Gastrocnemius medialis (tissue), 4 donors: ENCODE measurements at regions not wholly inside any gene's neighbourhood (a gene's known extent, or its start where the extent isn't known, plus 50 kb on each side); places are given as distances from the start of the nearest gene placed in this dataset.

Experiments used
- ATAC-seq, 2 donors: fragments of 150-250 bp; one replicate each; pipeline ENCODE4 v1.9.1; 2016
- DNase-seq, 2 donors: peaks; one replicate each; pipeline ENCODE4 v3.0.0-alpha.2; 2019
- H3K27ac ChIP-seq, 4 donors: fragments of 200-600 bp; sonication (generic); 1 replicate in 1 of 4; 2 replicates in 3 of 4; pipeline ENCODE4 v1.5.1; 2016 to 2018; ENCODE audit warnings: mild to moderate bottlenecking in 2 of 4, moderate library complexity in 1 of 4
- H3K27me3 ChIP-seq, 3 donors: fragments of 200-600 bp; sonication (generic) in 2 of 3; 1 replicate in 1 of 3; 2 replicates in 2 of 3; pipeline versions ENCODE4 v1.5.1 to v1.6.0; 2016 to 2019; ENCODE audit warnings: mild to moderate bottlenecking in 1 of 3, moderate library complexity in 1 of 3
- H3K36me3 ChIP-seq, 2 donors: fragments of 200-600 bp; sonication (generic) in 1 of 2; one replicate each; pipeline ENCODE4 v1.5.1; 2017 to 2018
- H3K4me1 ChIP-seq, 2 donors: fragments of 200-600 bp; sonication (generic) in 1 of 2; one replicate each; pipeline ENCODE4 v1.5.1; 2016 to 2017; ENCODE audit warnings: mild to moderate bottlenecking in 2 of 2
- H3K4me3 ChIP-seq, 4 donors: fragments of 200-600 bp; sonication (generic) in 3 of 4; 1 replicate in 1 of 4; 2 replicates in 3 of 4; pipeline ENCODE4 v1.5.1; 2016 to 2019; ENCODE audit warnings: mild to moderate bottlenecking in 2 of 4
- H3K9me3 ChIP-seq, 3 donors: fragments of 200-600 bp; sonication (generic) in 2 of 3; 1 replicate in 1 of 3; 2 replicates in 2 of 3; pipeline ENCODE4 v1.5.1; 2016 to 2019
- POLR2A ChIP-seq, 2 donors: fragments of 450-650 bp; IDR thresholded peaks; one replicate each; pipeline ENCODE4 v1.6.1; 2017; ENCODE audit warnings: antibody characterized with exemption in 2 of 2, mild to moderate bottlenecking in 2 of 2, moderate library complexity in 2 of 2
- in situ Hi-C, 4 donors: fragments of 200-750 bp; cut with MboI; loops; one replicate each; pipeline versions ENCODE4 v1.15.0 to v1.8.0; 2017; ENCODE audit warnings: low sequenced_read_pairs in 4 of 4
- intact Hi-C: fragments of 100-400 bp; cut with DNase I; formaldehyde crosslinking; loops from one replicate; pipeline ENCODE4 v1.15.1; 2023; ENCODE audit warnings: low total_unique reads
- TF ChIP-seq, protein P1 (sequence below), 5 experiments: fragments of 450-650 bp in 3 of 5; fragments of 200-600 bp in 2 of 5; sonication (generic) in 2 of 5; IDR thresholded peaks in 4 of 5; conservative IDR thresholded peaks in 1 of 5; 1 replicate in 4 of 5; 2 replicates in 1 of 5; pipeline ENCODE4 v1.5.1; 2016 to 2019; ENCODE audit warnings: antibody characterized with exemption in 5 of 5, mild to moderate bottlenecking in 3 of 5, moderate library complexity in 3 of 5

DNA sequence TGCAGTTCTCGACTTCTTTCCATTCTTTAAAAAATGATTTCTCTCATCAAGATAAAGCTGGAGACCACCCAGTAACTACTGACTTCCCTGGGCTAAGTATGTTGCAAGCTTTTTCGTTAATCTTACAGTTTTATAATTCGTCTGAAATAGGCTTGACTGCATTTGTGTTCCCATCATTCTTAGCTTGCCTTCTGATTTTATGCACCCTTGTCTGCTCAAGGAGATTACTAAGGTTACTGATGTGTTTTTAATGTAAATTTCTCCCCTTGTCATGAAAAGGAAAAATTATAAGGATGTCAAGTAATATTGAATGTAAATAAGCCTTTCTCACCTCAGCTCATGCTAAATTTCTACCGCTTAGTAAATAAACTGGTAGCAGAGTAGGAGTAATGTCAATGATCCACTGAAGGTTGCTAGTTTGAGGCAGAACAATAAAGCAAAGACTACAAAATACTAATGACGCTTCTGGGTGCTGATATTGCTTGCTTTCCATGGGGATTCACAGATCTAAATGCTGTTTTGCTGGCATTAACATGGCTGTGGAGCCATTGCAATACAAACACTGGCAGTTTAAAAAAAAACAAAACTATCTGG is 91.9 kb upstream of the CDH20 start:
- H3K27me3 ChIP-seq = no peaks in the 10 kb centered on the region
- in situ Hi-C loops = no loop called here
- H3K4me3 ChIP-seq = no peak overlapping the region
- H3K27ac ChIP-seq = no peak overlapping the region
- no peaks in the 10 kb centered on the region for H3K9me3 ChIP-seq
- no peaks in the 10 kb centered on the region for H3K36me3 ChIP-seq
- TF ChIP-seq POLR2A (IDR thresholded peaks at IDR 0.05) = no peak
- TF ChIP-seq, protein P1, sequence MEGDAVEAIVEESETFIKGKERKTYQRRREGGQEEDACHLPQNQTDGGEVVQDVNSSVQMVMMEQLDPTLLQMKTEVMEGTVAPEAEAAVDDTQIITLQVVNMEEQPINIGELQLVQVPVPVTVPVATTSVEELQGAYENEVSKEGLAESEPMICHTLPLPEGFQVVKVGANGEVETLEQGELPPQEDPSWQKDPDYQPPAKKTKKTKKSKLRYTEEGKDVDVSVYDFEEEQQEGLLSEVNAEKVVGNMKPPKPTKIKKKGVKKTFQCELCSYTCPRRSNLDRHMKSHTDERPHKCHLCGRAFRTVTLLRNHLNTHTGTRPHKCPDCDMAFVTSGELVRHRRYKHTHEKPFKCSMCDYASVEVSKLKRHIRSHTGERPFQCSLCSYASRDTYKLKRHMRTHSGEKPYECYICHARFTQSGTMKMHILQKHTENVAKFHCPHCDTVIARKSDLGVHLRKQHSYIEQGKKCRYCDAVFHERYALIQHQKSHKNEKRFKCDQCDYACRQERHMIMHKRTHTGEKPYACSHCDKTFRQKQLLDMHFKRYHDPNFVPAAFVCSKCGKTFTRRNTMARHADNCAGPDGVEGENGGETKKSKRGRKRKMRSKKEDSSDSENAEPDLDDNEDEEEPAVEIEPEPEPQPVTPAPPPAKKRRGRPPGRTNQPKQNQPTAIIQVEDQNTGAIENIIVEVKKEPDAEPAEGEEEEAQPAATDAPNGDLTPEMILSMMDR (IDR thresholded peaks at IDR 0.05 in 4 of 5, conservative IDR thresholded peaks at IDR 0.05 in 1 of 5) = no peak
- DNase-seq (no peak), ATAC-seq (no peak)
- no peaks in the 10 kb centered on the region for H3K4me1 ChIP-seq
- intact Hi-C loops = no loop called here

DNA sequence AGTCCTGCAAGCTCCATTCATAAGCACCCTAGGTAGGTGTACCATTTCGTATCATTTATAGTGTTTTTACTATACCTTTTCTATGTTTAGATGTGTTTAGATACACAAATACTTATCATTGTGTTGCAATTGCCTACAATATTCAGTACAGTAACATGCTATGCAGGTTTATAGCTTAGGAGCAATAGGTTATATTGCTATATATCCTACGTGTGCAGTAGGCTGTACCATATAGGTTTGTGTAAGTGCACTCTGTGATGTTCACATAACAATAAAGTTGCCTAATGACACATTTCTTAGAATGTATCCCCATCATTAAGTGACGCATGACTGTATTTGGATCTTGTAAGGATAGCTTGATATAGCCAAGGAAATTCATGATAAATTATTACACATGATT is 88.6 kb upstream of the CDH20 start:
- DNase-seq = no peak
- Histone ChIP-seq H3K4me3 (no peak overlapping the region), H3K27ac (no peak overlapping the region), H3K9me3 (no peaks in the 10 kb centered on the region), H3K27me3 (no peaks in the 10 kb centered on the region), H3K36me3 (no peaks in the 10 kb centered on the region), H3K4me1 (no peaks in the 10 kb centered on the region)
- no peak for ATAC-seq
- in situ Hi-C loops = no loop called here
- intact Hi-C loops = no loop called here
- no peak for TF ChIP-seq POLR2A (IDR thresholded peaks at IDR 0.05)
- TF ChIP-seq, protein P1 (IDR thresholded peaks at IDR 0.05 in 4 of 5, conservative IDR thresholded peaks at IDR 0.05 in 1 of 5) = no peak

- DNase-seq = no peak
- H3K36me3 ChIP-seq = no peaks in the 10 kb centered on the region
- no peaks in the 10 kb centered on the region for H3K9me3 ChIP-seq
- no peak for ATAC-seq
- in situ Hi-C loops (no loop called here), intact Hi-C loops (no loop called here)
- no peak overlapping the region for H3K27ac ChIP-seq
- H3K27me3 ChIP-seq = no peaks in the 10 kb centered on the region
- no peaks in the 10 kb centered on the region for H3K4me1 ChIP-seq
- no peak overlapping the region for H3K4me3 ChIP-seq
- no peak for TF ChIP-seq POLR2A (IDR thresholded peaks at IDR 0.05)
- TF ChIP-seq, protein P1 (IDR thresholded peaks at IDR 0.05 in 4 of 5, conservative IDR thresholded peaks at IDR 0.05 in 1 of 5) = no peak
Observed at GRCh38 chr18:61245276-61245675, 88.0 kb upstream of the CDH20 start.

DNA sequence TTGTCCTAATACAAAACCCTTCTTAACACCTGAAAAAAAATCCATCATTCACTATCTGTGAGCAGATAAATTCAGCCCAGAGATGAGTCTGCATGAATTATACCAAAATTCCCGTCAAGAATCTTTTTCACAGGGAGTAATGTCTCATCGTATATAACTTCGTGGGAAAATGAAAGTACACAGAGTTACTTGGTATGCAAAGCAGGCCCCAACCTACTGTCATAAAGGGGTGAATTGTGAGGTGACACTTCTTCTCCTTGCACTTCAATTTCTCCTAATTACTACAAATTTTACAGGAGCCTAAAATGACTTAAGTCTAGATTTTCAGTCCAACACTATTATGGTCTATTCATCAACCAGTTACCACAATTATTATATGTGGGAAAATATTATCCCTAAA is 84.6 kb upstream of the CDH20 start:
- H3K27ac ChIP-seq = no peak overlapping the region
- no peak for DNase-seq
- H3K9me3 ChIP-seq = no peaks in the 10 kb centered on the region
- H3K27me3 ChIP-seq = no peaks in the 10 kb centered on the region
- TF ChIP-seq POLR2A (IDR thresholded peaks at IDR 0.05) = no peak
- TF ChIP-seq, protein P1 (IDR thresholded peaks at IDR 0.05 in 4 of 5, conservative IDR thresholded peaks at IDR 0.05 in 1 of 5) = no peak
- no peaks in the 10 kb centered on the region for H3K4me1 ChIP-seq
- intact Hi-C loops (no loop called here), in situ Hi-C loops (no loop called here)
- no peak for ATAC-seq
- no peaks in the 10 kb centered on the region for H3K36me3 ChIP-seq
- no peak overlapping the region for H3K4me3 ChIP-seq

GRCh38 chr18:61256291-61256690 is 76.9 kb upstream of the CDH20 start:
- Histone ChIP-seq H3K27ac (no peak overlapping the region), H3K9me3 (no peaks in the 10 kb centered on the region), H3K36me3 (no peaks in the 10 kb centered on the region), H3K4me1 (no peaks in the 10 kb centered on the region), H3K4me3 (no peak overlapping the region), H3K27me3 (no peaks in the 10 kb centered on the region)
- intact Hi-C loops (no loop called here), in situ Hi-C loops (no loop called here)
- no peak for TF ChIP-seq POLR2A (IDR thresholded peaks at IDR 0.05)
- TF ChIP-seq, protein P1 (IDR thresholded peaks at IDR 0.05 in 4 of 5, conservative IDR thresholded peaks at IDR 0.05 in 1 of 5) = no peak
- ATAC-seq = no peak
- no peak for DNase-seq
